MCF 10A (cell line): ENCODE measurements at regions not wholly inside any gene's neighbourhood (a gene's known extent, or its start where the extent isn't known, plus 50 kb on each side); places are given as distances from the start of the nearest gene placed in this dataset.

ENCODE experiments used
- BruUV-seq: library from RNA; stranded (reverse); fragments of 400-500 nt; replicated peaks from 2 replicates; lab custom pipeline; 2021; lab: Mats Ljungman, UMichigan
- CTCF ChIA-PET: fragments of 300-600 bp; sonication (Branson Sonifier 250); formaldehyde crosslinking; extraction: SDS; loops from one replicate; lab custom pipeline; 2021; ENCODE audit warnings: antibody characterized with exemption, inconsistent platforms; lab: Yijun Ruan, JAX
- POLR2A ChIA-PET: fragments of 300-600, 350-650 bp; sonication (Branson Sonifier 250); formaldehyde crosslinking; extraction: SDS; loops from one replicate; lab custom pipeline; 2020; ENCODE audit warnings: antibody characterized with exemption, inconsistent platforms; lab: Yijun Ruan, JAX
- DNase-seq: peaks from one replicate; pipeline ENCODE4 v3.0.0-alpha.2; 2018; ENCODE audit not compliant: unreplicated experiment
- H3K27ac Mint-ChIP-seq: one replicate; pipeline ENCODE4 v1.8.0; 2022; ENCODE audit warnings: mild to moderate bottlenecking, low read depth, mixed read lengths; ENCODE audit not compliant: unreplicated experiment
- H3K27me3 Mint-ChIP-seq: one replicate; pipeline ENCODE4 v1.8.0; 2022; ENCODE audit warnings: mixed read lengths; ENCODE audit not compliant: insufficient read depth, unreplicated experiment
- H3K36me3 Mint-ChIP-seq: one replicate; pipeline ENCODE4 v1.8.0; 2022; ENCODE audit warnings: mild to moderate bottlenecking, moderate library complexity, mixed read lengths; ENCODE audit not compliant: insufficient read depth, unreplicated experiment
- H3K4me1 Mint-ChIP-seq: one replicate; pipeline ENCODE4 v1.8.0; 2022; ENCODE audit warnings: mixed read lengths; ENCODE audit not compliant: insufficient read depth, unreplicated experiment
- H3K4me3 Mint-ChIP-seq: one replicate; pipeline ENCODE4 v1.8.0; 2022; ENCODE audit warnings: mild to moderate bottlenecking, moderate library complexity, mixed read lengths; ENCODE audit not compliant: unreplicated experiment
- H3K9me3 Mint-ChIP-seq: one replicate; pipeline ENCODE4 v1.8.0; 2022; ENCODE audit warnings: mixed read lengths; ENCODE audit not compliant: unreplicated experiment
- intact Hi-C: fragments of 100-400 bp; cut with micrococcal nuclease; formaldehyde crosslinking; loops from 2 replicates; pipeline ENCODE4 v1.14.1; 2022
- TF ChIP-seq, protein P1 (sequence below): fragments of 200-600 bp; IDR thresholded peaks from one replicate; pipeline ENCODE4 v1.8.0; 2022; ENCODE audit warnings: antibody characterized with exemption, mild to moderate bottlenecking; ENCODE audit not compliant: unreplicated experiment

DNA sequence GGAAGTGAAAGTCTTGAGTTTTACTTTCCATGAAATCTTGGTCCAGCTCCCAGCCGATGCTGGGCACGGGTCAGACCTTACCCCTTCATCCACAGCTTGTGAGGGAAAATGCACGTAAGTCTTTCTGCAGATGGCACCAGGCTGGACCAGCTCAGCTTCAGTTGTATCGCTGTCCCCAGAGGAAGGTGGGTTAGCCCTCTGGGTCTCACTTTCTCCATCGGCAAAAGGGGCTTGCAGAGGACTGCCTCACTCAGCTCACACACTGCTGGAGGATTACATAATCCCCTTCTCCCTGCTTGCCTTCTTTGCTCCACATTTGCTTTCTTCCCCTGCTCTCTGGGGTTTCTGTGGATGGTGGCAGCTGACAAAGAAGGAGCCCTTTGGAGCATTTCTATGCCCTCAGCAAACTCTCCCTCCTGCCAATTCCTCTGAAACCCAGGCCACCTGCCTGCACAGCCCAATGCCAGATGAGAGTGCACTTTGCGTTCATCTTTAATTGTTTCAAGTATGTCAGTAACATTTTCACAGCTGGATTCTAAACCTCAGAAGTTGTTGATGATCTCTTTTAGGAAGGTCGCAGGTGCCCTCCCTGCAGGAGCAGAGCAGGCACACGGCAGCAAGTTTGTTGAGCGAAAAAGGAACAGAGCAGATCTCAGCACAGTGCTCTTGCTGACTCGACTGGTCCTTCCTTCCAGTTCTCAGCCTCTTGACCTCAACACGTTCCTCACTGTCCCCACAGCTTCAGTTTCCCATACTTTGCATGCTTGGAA, 155.6 kb upstream of the GLI2 start:
- Mint-ChIP-seq H3K36me3 (peaks cover 6% of the 10 kb centered on the region), H3K27me3 (no peaks in the 10 kb centered on the region), H3K4me1 (no peaks in the 10 kb centered on the region), H3K9me3 (peaks cover 7% of the 10 kb centered on the region), H3K27ac (no peak overlapping the region), H3K4me3 (no peak overlapping the region)
- ChIA-PET CTCF (interaction anchor here (0.8 to 1.6 kb wide), 2 partner anchors 11 to 26 kb away, joined by 3 to 5 read pairs; no protein-coding TSS in a partner anchor), POLR2A (interaction anchor here (1.4 kb wide), 1 partner anchor 13 kb away, joined by 5 read pairs; no protein-coding TSS in a partner anchor)
- no TSS peak for BruUV-seq
- intact Hi-C loops: no loop called here
- DNase-seq: no peak
- TF ChIP-seq, protein P1, sequence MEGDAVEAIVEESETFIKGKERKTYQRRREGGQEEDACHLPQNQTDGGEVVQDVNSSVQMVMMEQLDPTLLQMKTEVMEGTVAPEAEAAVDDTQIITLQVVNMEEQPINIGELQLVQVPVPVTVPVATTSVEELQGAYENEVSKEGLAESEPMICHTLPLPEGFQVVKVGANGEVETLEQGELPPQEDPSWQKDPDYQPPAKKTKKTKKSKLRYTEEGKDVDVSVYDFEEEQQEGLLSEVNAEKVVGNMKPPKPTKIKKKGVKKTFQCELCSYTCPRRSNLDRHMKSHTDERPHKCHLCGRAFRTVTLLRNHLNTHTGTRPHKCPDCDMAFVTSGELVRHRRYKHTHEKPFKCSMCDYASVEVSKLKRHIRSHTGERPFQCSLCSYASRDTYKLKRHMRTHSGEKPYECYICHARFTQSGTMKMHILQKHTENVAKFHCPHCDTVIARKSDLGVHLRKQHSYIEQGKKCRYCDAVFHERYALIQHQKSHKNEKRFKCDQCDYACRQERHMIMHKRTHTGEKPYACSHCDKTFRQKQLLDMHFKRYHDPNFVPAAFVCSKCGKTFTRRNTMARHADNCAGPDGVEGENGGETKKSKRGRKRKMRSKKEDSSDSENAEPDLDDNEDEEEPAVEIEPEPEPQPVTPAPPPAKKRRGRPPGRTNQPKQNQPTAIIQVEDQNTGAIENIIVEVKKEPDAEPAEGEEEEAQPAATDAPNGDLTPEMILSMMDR: no peak

DNA sequence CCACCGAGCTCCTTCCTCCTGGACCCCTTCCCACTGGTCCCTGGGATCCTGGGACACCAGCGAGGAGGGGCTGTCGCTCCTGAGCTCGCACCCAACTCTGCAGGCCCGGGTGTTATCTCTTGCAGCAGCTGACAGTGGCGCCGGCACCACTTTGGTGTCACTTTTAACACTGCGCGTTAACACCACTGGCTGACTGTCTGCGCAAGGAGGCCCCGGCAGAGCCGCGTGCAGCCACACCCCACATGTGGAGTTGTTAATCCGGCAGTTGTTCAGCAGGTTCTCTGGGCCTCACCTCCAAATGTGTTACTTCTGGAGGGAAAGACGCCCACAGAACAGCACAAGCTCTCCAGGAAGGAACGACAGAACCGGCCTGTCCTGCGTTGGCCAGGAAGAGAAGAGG, 155.0 kb upstream of the GLI2 start:
- TF ChIP-seq, protein P1: no peak
- Mint-ChIP-seq H3K4me3 (no peak overlapping the region), H3K27ac (no peak overlapping the region), H3K4me1 (no peaks in the 10 kb centered on the region), H3K36me3 (peaks cover 6% of the 10 kb centered on the region), H3K9me3 (peaks cover 7% of the 10 kb centered on the region), H3K27me3 (no peaks in the 10 kb centered on the region)
- CTCF ChIA-PET: interaction anchor here (1.6 kb wide), 1 partner anchor 11 kb away, joined by 5 read pairs; no protein-coding TSS in a partner anchor
- intact Hi-C loops: no loop called here
- no peak for DNase-seq
- POLR2A ChIA-PET: interaction anchor here (1.4 kb wide), 1 partner anchor 14 kb away, joined by 5 read pairs; no protein-coding TSS in a partner anchor
- no TSS peak for BruUV-seq

DNA sequence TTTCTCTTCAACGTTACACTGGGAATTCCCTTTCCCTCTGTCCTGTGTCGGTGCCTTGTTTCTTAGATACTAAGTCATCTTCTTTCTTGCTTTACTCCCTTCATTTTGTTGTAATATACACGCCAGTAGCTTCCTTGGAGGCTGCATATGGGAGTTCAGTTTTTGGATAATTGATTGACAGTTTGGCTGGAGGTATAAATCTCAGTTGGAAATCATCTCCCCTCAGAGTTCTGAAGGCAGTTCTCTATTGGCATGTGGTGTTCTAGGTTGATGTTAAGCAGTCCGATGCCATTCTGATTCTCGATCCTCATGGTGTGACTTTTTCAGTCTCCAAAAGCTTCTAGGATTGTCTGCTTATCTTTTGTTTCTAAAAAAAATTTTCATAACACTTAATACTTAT, 152.5 kb upstream of the GLI2 start:
- ChIA-PET CTCF (interaction anchor here (0.6 kb wide), 1 partner anchor 282 kb away, joined by 3 read pairs; no protein-coding TSS in a partner anchor), POLR2A (interaction anchor here (1.2 to 2.2 kb wide), 2 partner anchors 12 to 37 kb away, joined by 3 to 7 read pairs; no protein-coding TSS in a partner anchor)
- TF ChIP-seq, protein P1: no peak
- H3K27me3 Mint-ChIP-seq: no peaks in the 10 kb centered on the region
- H3K4me1 Mint-ChIP-seq: no peaks in the 10 kb centered on the region
- intact Hi-C loops: no loop called here
- H3K27ac Mint-ChIP-seq: no peak overlapping the region
- peaks cover 7% of the 10 kb centered on the region for H3K9me3 Mint-ChIP-seq
- no peak overlapping the region for H3K4me3 Mint-ChIP-seq
- peaks cover under 1% of the 10 kb centered on the region for H3K36me3 Mint-ChIP-seq
- no TSS peak for BruUV-seq
- DNase-seq: no peak

DNA sequence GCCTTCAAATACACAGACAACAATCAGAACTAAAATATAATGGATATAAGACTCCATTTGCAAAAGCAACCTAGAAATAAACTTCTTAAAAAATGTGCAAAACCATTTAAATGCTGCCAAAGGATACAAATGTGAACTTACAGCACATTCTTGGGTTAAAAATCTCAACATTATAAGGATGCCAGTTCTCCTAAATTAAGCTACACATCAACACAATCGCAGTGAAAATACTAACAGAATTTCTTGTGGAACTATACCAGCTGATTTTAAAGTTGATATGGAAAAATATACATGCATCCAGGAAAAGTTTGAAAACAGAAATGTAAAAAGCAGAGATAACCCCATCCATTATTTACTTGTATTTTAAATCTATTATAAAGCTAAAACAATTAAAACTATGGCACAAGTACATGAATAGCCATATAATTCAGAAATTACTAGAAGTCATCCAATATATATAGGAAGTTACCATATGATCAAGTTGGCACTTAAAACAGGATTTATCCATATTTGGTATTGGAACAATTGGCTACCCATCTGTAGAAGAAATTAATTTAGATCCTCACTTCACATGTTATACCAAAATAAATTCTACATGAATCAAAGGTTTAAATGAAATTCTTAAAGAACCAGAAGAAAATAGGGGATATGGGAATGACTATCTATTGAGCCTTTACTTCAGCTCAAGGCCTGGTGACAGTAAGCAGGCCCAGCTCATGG, 151.7 kb upstream of the GLI2 start:
- peaks cover 7% of the 10 kb centered on the region for H3K9me3 Mint-ChIP-seq
- no peak overlapping the region for H3K27ac Mint-ChIP-seq
- H3K27me3 Mint-ChIP-seq: no peaks in the 10 kb centered on the region
- TF ChIP-seq, protein P1: no peak
- intact Hi-C loops: no loop called here
- ChIA-PET CTCF (interaction anchor here (0.6 kb wide), 1 partner anchor 283 kb away, joined by 3 read pairs; no protein-coding TSS in a partner anchor), POLR2A (interaction anchor here (0.6 to 1.2 kb wide), 3 partner anchors 10 to 137 kb away, joined by 3 to 5 read pairs (median 3); no protein-coding TSS in a partner anchor)
- no TSS peak for BruUV-seq
- peaks cover 1% of the 10 kb centered on the region for H3K4me1 Mint-ChIP-seq
- DNase-seq: no peak
- H3K4me3 Mint-ChIP-seq: no peak overlapping the region
- no peaks in the 10 kb centered on the region for H3K36me3 Mint-ChIP-seq
